Caco-2 (cell line): ENCODE measurements at regions not wholly inside any gene's neighbourhood (a gene's known extent, or its start where the extent isn't known, plus 50 kb on each side); places are given as distances from the start of the nearest gene placed in this dataset.
"Not testable (repeated sequence)": the region's sequence is repeated elsewhere in the genome, so short reads cannot be mapped to it uniquely, and the experiment has no call there.

Experiments used
- BruUV-seq: library from RNA; stranded (reverse); fragments of 400-500 nt; replicated peaks from 2 replicates; lab custom pipeline; 2021; lab: Mats Ljungman, UMichigan
- CTCF ChIA-PET: fragments of 300-600 bp; sonication (Branson Sonifier 250); formaldehyde crosslinking; loops from one replicate; lab custom pipeline; 2022; ENCODE audit warnings: antibody characterized with exemption; lab: Charles Lee
- POLR2A ChIA-PET: fragments of 300-600 bp; sonication (Branson Sonifier 250); formaldehyde crosslinking; loops from one replicate; lab custom pipeline; 2022; ENCODE audit warnings: antibody characterized with exemption; lab: Charles Lee
- DNase-seq, 2 experiments: peaks; one replicate each; pipeline versions ENCODE4 v3.0.0 to v3.0.0-alpha.2; 2020 to 2022
- H3K27me3 ChIP-seq: replicated peaks from 2 replicates; pipeline ENCODE4 v1.6.0; 2011; ENCODE audit warnings: low read length; ENCODE audit not compliant: control insufficient read depth, insufficient read depth
- H3K36me3 ChIP-seq: 2 replicates; pipeline ENCODE4 v1.5.1; 2011; ENCODE audit warnings: low read length; ENCODE audit not compliant: control insufficient read depth, insufficient read depth
- H3K4me1 ChIP-seq: fragments of 250-450 bp; sonication (Bioruptor Pico); 2 replicates; pipeline ENCODE4 v1.5.1; 2020; ENCODE audit warnings: mild to moderate bottlenecking
- H3K4me3 ChIP-seq: 2 replicates; pipeline ENCODE4 v1.5.1; 2011; ENCODE audit warnings: low read depth, mild to moderate bottlenecking, control low read depth, low read length
- H3K9me3 ChIP-seq: fragments of 250-450 bp; sonication (Bioruptor Pico); 2 replicates; pipeline ENCODE4 v1.5.1; 2020; ENCODE audit warnings: mild to moderate bottlenecking, moderate library complexity
- H3K27ac Mint-ChIP-seq: one replicate; pipeline ENCODE4 v1.8.0; 2022; ENCODE audit warnings: mixed read lengths; ENCODE audit not compliant: unreplicated experiment
- H3K27me3 Mint-ChIP-seq: one replicate; pipeline ENCODE4 v1.8.0; 2022; ENCODE audit warnings: mixed read lengths; ENCODE audit not compliant: insufficient read depth, unreplicated experiment
- H3K36me3 Mint-ChIP-seq: one replicate; pipeline ENCODE4 v1.8.0; 2022; ENCODE audit warnings: mild to moderate bottlenecking, mixed read lengths; ENCODE audit not compliant: insufficient read depth, unreplicated experiment
- H3K4me1 Mint-ChIP-seq: one replicate; pipeline ENCODE4 v1.8.0; 2022; ENCODE audit warnings: low read depth, mixed read lengths; ENCODE audit not compliant: unreplicated experiment
- H3K4me3 Mint-ChIP-seq: one replicate; pipeline ENCODE4 v1.8.0; 2022; ENCODE audit warnings: mild to moderate bottlenecking, moderate library complexity, mixed read lengths; ENCODE audit not compliant: unreplicated experiment
- H3K9me3 Mint-ChIP-seq: one replicate; pipeline ENCODE4 v1.8.0; 2022; ENCODE audit warnings: mixed read lengths; ENCODE audit not compliant: unreplicated experiment
- CTCF ChIP-seq, 2 experiments: fragments of 200-600 bp in 1 of 2; IDR thresholded peaks; 1 replicate in 1 of 2; 2 replicates in 1 of 2; pipeline versions ENCODE4 v1.5.1 to v1.8.0; 2011 to 2022; ENCODE audit warnings: antibody characterized with exemption in 1 of 2, control low read depth in 1 of 2, inconsistent platforms in 1 of 2, low read depth in 1 of 2, low read length in 1 of 2, mild to moderate bottlenecking in 1 of 2, moderate library complexity in 1 of 2; ENCODE audit not compliant: insufficient read depth in 1 of 2, severe bottlenecking in 1 of 2, unreplicated experiment in 1 of 2
- intact Hi-C: fragments of 100-400 bp; cut with micrococcal nuclease; formaldehyde crosslinking; loops from one replicate; pipeline ENCODE4 v1.10.0; 2022; ENCODE audit not compliant: unreplicated experiment

GRCh38 chr3:27802849-27803248 lies 80.7 kb upstream of the EOMES start:
- Histone ChIP-seq H3K4me3 (no peak overlapping the region), H3K27me3 (no peaks in the 10 kb centered on the region), H3K4me1 (no peaks in the 10 kb centered on the region), H3K36me3 (no peaks in the 10 kb centered on the region), H3K9me3 (no peaks in the 10 kb centered on the region)
- no peak overlapping the region for H3K27ac Mint-ChIP-seq
- H3K27me3 Mint-ChIP-seq, result no peaks in the 10 kb centered on the region
- H3K4me1 Mint-ChIP-seq, result no peaks in the 10 kb centered on the region
- no peak for TF ChIP-seq CTCF (IDR thresholded peaks at IDR 0.05; ENCODE audit: insufficient read depth in 1 of 2, low read depth in 1 of 2, low read length in 1 of 2, severe bottlenecking in 1 of 2, unreplicated experiment in 1 of 2)
- POLR2A ChIA-PET, result no interaction called here
- CTCF ChIA-PET, result no interaction called here
- no peaks in the 10 kb centered on the region for H3K9me3 Mint-ChIP-seq
- H3K4me3 Mint-ChIP-seq, result no peak overlapping the region
- intact Hi-C loops, result no loop called here
- H3K36me3 Mint-ChIP-seq, result no peaks in the 10 kb centered on the region
- no peak for DNase-seq
- no TSS peak for BruUV-seq

DNA sequence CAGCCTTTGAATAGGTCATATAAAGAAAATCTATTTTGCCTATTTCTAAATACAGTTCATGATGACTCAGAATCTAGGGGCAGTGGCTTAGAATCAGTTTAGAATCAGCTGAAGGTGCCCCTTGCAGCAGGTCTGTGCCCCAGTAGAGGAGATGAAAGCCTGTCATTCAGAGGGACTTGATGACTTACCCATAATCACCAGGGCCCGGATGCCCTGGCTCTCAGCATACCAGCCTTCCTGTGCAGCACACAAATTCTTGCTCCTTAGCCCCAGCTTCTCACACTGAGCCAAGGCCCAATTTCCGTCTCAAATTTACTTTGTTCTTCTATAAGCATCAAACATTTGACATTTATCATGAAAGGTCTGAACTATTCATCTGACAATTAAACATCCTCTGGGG lies 83.2 kb upstream of the EOMES start:
- Mint-ChIP-seq H3K4me1 (no peaks in the 10 kb centered on the region), H3K36me3 (no peaks in the 10 kb centered on the region), H3K9me3 (no peaks in the 10 kb centered on the region), H3K27me3 (no peaks in the 10 kb centered on the region), H3K4me3 (no peak overlapping the region), H3K27ac (no peak overlapping the region)
- Histone ChIP-seq H3K9me3 (no peaks in the 10 kb centered on the region), H3K4me3 (no peak overlapping the region), H3K36me3 (no peaks in the 10 kb centered on the region), H3K27me3 (no peaks in the 10 kb centered on the region), H3K4me1 (no peaks in the 10 kb centered on the region)
- TF ChIP-seq CTCF (IDR thresholded peaks at IDR 0.05; ENCODE audit: insufficient read depth in 1 of 2, low read depth in 1 of 2, low read length in 1 of 2, severe bottlenecking in 1 of 2, unreplicated experiment in 1 of 2), result no peak
- intact Hi-C loops, result no loop called here
- CTCF ChIA-PET, result no interaction called here
- no TSS peak for BruUV-seq
- POLR2A ChIA-PET, result no interaction called here
- no peak for DNase-seq

DNA sequence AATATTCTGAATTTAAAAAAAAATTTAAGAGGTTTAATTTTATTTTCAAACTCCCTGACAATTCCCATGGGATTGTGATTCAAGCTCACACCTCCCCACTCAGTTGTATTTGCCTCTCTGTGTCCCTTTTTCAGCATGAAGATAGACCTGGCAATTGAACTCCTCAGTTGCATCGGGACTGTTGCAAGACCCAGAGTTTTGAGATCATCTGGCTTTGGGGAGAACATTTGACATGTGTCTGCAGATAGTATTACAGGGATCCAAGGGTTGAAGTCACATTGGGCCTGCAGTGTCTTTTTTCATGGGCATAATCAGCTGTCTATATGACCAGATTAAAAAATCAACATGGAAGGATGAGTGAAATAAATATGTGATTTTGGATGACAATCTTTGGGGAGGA lies 91.1 kb upstream of the EOMES start:
- Histone ChIP-seq H3K4me3 (no peak overlapping the region), H3K27me3 (no peaks in the 10 kb centered on the region), H3K9me3 (no peaks in the 10 kb centered on the region), H3K36me3 (no peaks in the 10 kb centered on the region), H3K4me1 (no peaks in the 10 kb centered on the region)
- Mint-ChIP-seq H3K36me3 (no peaks in the 10 kb centered on the region), H3K27me3 (peaks cover 6% of the 10 kb centered on the region), H3K4me1 (no peaks in the 10 kb centered on the region), H3K27ac (no peak overlapping the region), H3K9me3 (no peaks in the 10 kb centered on the region), H3K4me3 (no peak overlapping the region)
- no peak for TF ChIP-seq CTCF (IDR thresholded peaks at IDR 0.05; ENCODE audit: insufficient read depth in 1 of 2, low read depth in 1 of 2, low read length in 1 of 2, severe bottlenecking in 1 of 2, unreplicated experiment in 1 of 2)
- POLR2A ChIA-PET, result no interaction called here
- DNase-seq, result no peak
- CTCF ChIA-PET, result no interaction called here
- no TSS peak for BruUV-seq
- intact Hi-C loops, result no loop called here

GRCh38 chr3:27821609-27822008 lies 99.5 kb upstream of the EOMES start:
- CTCF ChIA-PET, result interaction anchor here (1.2 kb wide), 1 partner anchor 110 kb away, joined by 3 read pairs; no protein-coding TSS in a partner anchor
- TSS peak; percentile 51 for BruUV-seq
- H3K36me3 ChIP-seq, H3K27me3 Mint-ChIP-seq, H3K27me3 ChIP-seq, H3K4me1 ChIP-seq, H3K9me3 ChIP-seq, POLR2A ChIA-PET, H3K36me3 Mint-ChIP-seq, H3K4me1 Mint-ChIP-seq, H3K9me3 Mint-ChIP-seq: not testable (repeated sequence)
- Mint-ChIP-seq H3K4me3 (peak overlapping the region; percentile 74), H3K27ac (peak overlapping the region; percentile 70)
- peak overlapping the region; percentile 26 for H3K4me3 ChIP-seq
- DNase-seq, result peak in 1 of 2 experiments; percentile 8
- intact Hi-C loops, result loop anchor here (10.0 kb wide), 1 partner anchor 107 kb away; no protein-coding TSS in a partner anchor
